ENCODE measurements at regions not wholly inside any gene's neighbourhood (a gene's known extent, or its start where the extent isn't known, plus 50 kb on each side); places are given as distances from the start of the nearest gene placed in this dataset.

DNA sequence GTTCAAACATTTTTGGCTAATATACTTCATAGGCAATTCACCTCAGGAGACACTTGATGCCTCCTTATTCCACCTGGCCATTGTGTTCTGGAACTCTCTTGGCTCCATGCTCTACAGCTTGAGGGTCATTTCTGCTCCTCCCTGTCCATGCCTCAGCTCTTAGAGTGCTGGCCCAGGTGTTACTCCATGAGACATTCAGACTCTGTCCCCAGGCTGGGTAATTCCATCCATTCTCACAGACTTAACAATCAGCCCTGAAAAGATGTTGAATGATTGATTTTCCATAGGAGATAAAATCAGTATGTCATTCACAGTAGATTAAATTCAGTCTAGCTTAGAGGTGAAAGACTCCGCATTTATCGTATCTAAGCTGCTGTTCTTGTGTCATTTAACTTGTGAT lies 168.6 kb upstream of the CWC22 start:
- no peak for DNase-seq (ENCODE audit: extremely low read depth in 1 of 2, low read depth in 1 of 2)

DNA sequence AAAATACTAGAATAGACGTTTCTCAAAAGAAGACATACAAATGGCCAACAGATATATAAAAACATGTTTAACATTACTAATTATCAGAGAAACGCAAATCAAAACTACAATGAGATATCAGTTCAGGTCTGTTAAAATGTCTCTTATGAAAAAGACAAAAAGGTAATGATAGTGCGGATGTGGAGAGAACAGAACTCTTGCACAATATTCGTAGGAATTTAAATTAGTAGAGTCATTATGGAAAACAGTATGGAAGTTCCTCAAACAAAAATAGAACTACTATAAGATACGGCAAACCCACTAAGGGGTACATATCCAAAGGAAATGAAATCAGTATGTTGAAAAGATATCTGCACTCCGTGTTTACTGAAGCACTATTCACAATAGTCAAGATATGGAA lies 167.5 kb upstream of the CWC22 start:
- no peak for DNase-seq (ENCODE audit: extremely low read depth in 1 of 2, low read depth in 1 of 2)

DNA sequence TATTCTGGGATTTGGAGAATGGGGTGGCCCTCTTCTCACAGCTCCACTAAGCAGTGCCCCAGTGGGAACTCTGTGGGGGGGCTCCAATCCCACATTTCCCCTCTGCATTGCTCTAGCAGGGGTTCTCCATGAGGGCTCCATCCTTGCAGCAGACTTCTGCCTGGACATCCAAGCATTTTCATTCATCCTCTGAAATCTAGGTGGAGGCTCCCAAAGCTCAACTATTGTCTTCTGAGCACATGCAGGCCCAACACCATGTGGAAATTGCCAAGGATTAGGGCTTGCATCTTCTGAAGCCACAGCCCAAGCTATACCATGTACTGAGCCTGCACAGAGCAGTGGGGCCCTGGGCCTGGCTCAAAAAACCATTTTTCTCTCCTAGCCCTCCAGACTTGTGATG lies 162.4 kb upstream of the CWC22 start:
- no peak for DNase-seq (ENCODE audit: extremely low read depth in 1 of 2, low read depth in 1 of 2)

DNA sequence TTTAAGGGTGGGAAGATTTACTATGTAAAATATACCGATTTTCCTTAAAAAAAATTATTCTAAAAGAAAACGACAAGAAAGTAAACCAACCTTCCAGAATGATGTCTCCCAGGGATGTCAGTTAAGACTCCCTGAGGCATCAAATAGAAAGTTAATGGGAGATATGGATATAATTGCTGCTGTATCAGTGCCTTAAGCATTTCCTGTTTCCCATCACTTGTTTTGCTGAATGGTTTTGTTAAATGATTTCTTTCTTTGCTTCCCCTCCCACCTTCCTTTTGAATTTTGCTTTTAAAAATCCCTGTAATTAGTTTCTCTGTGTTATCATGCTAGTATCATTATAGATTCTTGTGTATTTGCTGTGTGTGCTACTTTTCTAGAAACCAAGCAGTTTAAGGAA lies 154.3 kb upstream of the CWC22 start:
- no peak for DNase-seq (ENCODE audit: extremely low read depth in 1 of 2, low read depth in 1 of 2)

DNA sequence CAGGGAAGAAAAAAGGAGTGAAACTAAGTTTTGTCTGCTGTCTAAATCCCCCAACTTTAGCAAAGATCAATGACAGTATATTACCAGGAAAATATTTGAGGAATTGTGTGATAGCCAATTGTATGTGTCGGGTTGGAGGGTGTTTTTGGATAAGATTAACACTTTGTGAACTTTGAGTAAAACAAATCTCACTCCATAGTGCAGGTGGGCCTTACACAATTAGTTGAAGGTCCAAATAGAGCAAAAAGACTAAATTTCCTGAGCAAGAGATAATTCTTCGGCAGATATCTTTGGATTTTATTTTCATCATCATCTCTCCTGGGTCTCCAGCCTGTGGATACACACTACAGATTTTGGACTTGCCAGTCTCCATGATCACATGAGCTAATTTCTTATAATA lies 152.8 kb upstream of the CWC22 start:
- no peak for DNase-seq (ENCODE audit: extremely low read depth in 1 of 2, low read depth in 1 of 2)

DNA sequence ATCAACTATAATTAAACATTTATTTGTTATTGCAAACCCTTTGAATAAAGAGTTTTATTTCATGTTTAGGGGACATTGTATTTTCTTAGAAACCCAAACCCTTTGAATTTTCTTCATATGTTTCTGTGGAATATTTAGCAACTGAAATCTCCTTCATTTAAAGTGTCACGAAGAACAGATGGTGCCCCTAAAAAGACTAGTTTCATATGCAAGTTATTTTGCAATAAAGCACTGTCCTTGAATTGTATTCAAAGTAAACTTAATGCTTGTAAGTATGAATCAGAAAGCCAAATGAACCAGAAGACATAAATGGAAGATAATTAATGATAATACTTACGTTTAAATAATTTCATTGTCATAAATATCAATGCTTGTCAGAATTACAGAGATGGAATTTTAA lies 151.9 kb upstream of the CWC22 start:
- DNase-seq (ENCODE audit: extremely low read depth in 1 of 2, low read depth in 1 of 2) = no peak

DNA sequence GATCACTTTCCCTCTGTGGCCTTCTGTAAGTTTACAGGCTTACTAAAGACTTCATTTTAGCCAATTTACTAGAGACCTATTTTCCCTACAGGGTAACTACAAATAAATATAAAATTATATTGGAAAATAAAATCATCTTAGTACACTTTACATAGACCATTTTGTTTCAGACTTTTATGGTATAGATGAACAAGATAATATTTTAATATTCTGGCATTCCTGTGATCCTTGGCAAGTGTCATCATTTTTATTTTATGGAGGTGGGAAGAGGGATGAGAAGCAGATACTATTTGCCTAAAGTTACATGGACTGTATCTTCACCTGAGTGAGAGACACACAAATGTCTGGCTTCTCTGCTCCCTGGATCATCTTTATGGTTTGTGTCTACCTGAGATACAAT lies 149.6 kb upstream of the CWC22 start:
- no peak for DNase-seq (ENCODE audit: extremely low read depth in 1 of 2, low read depth in 1 of 2)

DNA sequence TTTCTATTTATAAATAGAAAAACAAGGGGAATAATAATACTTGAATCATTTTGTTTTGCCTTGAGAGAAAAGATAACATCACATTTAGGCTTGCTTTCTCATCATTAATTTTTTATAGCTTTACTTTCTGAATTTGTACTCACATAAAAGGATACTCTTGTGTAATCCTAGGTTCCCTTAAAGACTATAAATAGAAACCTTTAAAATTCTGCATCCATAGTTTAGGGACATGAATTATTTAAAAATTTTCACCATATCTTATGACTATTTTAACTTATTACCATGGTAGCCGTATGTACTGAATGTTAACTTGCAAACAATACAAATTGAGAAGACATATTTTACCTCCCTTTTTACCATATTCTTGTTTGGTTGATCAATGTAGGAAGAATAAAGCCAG lies 143.5 kb upstream of the CWC22 start:
- DNase-seq (ENCODE audit: extremely low read depth in 1 of 2, low read depth in 1 of 2) = no peak

DNA sequence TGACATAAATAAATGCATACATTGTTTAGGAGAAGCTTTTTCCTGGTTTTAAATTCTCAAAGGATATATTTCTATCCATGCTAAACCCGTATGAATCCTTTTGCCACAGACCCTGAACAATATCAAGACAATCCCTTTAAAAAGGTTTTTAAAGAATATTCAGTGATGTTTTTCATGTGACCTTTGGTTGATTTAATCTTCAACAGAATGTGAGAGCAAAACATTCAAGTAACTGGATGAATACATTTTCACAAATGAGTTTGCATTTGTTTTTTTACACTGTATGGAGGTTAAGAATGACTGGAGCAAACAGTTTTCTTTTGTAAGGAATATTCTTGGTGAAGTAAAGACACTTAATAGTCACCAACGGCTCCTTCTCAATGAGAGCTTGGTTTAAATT lies 139.4 kb upstream of the CWC22 start:
- no peak for DNase-seq (ENCODE audit: extremely low read depth in 1 of 2, low read depth in 1 of 2)

DNA sequence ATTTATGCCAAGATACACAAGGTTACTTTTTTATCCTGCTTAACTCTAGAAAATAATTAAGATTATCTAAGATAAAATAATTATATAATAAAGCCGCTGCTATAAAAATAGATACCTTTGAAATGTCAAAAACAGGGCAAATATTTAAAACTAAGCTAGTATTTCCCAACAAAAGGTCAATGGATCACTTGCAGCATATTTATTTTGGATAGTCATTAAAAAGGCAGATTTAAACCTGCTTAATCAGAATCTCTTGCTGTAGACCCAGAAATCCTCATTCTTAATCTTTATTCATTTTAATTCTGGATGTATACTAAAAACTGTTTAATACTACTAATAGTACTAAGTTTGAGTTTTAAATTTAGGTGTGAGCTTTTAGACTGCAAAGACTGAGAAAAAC lies 139.0 kb upstream of the CWC22 start:
- no peak for DNase-seq (ENCODE audit: extremely low read depth in 1 of 2, low read depth in 1 of 2)

DNA sequence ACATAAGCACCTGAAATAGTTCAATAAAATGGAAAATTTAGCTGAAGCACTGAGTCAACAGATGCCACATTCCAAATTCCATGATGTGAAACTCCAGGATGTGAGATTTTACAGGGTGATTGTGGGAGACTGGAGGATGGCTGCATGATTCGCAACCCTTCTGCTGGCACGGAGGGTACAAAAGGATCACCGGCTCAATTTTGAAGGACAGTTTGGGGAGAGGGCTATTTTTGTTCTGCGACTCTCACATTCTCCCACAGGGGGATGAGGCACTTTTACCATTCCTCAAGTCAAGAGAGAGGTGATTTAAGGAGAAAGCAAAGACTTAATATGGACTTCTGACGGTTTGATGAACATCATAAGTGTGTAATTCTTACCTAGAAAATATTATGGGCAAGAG lies 138.1 kb upstream of the CWC22 start:
- no peak for DNase-seq (ENCODE audit: extremely low read depth in 1 of 2, low read depth in 1 of 2)

DNA sequence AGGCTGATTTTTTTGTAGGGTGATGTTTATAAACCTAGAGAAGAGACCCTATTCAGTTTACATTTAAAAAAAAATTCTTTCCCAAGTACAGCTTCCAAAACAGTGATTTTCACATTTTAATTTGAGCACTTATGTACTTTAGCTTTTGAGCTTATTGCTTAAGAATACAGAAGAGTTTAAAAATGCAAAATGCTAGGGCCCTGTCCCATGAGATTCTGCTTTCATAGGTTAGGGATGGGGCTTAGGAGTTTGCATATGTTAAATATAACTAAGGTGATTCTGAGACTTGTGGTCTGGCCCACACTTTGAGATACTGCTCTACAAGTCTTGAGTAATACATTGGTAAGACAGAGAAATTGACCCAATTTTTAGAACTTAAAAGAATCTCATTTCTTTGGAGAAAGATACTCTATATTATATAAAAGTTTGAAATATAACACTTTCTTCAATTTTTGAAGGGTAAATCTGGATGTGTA lies 137.3 kb upstream of the CWC22 start:
- DNase-seq (ENCODE audit: extremely low read depth in 1 of 2, low read depth in 1 of 2) = no peak

DNA sequence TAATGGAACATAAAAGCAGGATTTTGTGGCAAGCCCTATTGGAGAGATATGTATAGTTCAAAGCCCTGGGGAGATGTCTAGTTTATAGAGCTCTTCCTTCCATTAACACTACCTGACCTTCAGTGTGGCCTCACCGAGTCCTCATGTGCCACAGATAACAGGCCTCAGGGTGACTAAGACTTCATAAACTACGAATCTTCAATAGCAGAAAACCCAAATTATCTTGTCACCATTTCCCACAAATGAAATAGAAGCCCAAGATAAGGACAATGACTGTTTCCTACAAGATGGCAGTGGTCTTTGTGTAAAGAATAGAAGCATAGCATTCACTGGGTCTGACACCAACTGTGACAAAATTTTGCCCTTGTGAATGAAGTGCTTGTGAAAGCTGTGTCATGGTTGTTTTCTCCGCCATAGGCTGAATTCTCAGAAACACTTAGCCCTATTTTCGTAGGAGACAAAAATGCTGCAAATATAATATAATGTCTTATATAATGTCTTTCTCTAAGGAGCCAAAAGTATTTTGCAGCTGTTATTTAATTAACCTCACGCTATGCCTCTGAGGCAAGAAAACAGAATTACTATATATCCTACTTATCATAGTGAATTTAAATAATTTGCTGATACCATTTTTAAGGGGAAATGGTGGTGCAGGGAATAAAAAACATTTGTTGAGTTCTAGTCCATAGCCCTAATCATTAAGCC lies 136.7 kb upstream of the CWC22 start:
- DNase-seq (ENCODE audit: extremely low read depth in 1 of 2, low read depth in 1 of 2) = no peak

DNA sequence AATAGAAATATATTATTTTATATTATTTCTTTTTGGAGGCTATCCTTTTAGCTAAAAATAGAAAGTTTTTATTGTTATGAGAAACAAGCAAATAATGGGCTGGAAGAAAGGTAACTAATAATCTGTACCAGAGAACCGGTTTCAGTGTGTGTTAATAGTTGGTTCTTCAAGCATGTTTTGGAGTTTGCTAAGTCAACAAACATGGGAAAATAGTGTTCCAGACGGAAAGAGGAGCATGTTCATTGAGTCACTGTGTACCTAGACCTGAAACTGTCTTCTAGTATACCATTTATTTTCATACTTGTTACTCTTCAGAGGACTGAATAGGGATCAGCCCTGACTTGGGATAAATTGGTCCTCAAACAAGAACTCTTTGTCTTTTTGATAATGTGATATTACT lies 134.5 kb upstream of the CWC22 start:
- no peak for DNase-seq (ENCODE audit: extremely low read depth in 1 of 2, low read depth in 1 of 2)

DNA sequence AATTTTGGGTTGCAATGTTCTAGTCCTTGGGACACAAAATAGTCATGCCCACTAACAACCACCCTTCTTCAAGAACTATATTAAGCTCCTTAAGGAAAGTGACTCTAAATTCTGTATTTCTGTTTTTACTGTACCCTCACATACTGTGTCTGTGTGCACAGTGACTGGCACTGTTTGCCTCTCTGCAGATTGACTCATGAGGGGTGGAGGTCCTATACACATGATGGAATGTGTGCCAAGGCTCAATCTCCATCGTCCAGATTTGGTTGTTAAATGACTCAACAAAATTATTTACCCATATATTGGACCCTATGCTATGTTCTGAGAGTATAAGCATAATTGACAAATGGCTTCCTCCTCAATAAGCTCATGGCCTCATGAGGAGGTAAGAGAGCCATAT lies 126.6 kb upstream of the CWC22 start:
- DNase-seq (ENCODE audit: extremely low read depth in 1 of 2, low read depth in 1 of 2) = no peak

DNA sequence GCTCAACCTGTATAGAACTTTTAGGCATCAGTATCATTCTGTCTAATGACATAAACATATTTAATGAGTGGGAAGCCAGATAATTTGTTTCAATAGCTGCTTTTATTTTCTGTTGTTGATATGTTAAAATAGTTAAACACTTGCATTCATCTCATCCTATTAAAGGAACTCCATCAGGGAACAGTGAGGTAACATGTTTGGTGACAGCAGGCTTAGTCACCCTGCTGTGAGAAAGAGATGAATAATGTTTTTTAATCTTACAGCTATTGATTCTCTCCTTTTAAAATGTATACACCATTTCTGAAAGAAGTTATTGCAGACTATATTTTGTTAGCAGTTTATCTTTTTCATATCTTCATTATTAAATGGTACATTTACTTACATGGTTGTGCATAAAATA lies 123.3 kb upstream of the CWC22 start:
- DNase-seq (ENCODE audit: extremely low read depth in 1 of 2, low read depth in 1 of 2) = no peak

DNA sequence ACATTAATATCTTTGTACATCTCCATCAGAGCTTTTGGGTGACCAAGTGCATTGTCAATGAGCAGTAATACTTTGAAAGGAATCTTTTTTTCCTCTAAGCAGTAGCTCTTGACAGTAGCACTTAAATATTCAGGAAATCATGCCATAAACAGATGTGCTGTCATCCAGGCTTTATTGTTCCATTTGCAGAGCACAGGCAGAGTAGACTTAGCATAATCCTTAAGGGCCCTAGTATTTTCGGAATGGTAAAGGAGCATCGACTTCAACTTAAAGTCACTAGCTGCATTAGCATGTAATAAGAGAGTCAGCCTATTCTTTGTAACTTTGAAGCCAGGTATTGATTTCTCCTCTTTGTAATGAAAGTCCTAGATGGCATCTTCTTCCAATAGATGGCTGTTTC lies 121.8 kb upstream of the CWC22 start:
- no peak for DNase-seq (ENCODE audit: extremely low read depth in 1 of 2, low read depth in 1 of 2)

DNA sequence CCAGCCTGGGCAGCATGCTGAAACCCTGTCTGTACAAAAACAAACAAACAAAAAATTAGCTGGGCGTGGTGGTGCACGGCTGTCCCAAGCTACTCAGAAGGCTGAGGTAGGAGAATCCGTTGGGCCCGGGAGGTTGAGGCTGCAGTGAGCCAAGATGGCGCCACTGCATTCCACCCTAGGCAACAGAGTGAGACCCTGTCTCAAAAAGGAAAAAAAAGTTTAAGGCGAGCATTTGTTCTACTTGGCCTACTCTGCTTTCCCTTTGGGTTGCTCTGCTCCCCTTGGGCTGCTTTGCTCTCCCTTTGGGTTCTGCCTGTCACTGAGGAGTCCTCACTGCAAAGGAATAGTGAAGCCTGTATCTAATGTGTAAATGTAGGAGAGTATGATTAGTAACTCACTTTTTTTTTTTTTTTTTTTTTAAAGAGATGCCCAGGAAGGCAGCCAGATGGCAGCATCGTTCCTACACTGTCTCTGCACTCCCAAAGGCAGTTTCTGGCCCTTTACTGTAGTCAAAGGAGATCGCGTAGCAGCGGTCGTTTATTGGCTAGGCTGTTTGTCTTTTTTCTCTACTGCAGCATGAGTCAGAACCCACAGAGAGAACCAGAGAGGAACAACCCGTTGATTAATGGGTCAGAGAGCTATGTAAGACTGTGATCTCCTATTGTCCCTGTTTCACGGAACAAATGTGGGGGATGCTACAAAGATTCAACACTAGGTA lies 118.3 kb upstream of the CWC22 start:
- peak in 1 of 2 donors; percentile 24 for DNase-seq (ENCODE audit: extremely low read depth in 1 of 2, low read depth in 1 of 2)

DNA sequence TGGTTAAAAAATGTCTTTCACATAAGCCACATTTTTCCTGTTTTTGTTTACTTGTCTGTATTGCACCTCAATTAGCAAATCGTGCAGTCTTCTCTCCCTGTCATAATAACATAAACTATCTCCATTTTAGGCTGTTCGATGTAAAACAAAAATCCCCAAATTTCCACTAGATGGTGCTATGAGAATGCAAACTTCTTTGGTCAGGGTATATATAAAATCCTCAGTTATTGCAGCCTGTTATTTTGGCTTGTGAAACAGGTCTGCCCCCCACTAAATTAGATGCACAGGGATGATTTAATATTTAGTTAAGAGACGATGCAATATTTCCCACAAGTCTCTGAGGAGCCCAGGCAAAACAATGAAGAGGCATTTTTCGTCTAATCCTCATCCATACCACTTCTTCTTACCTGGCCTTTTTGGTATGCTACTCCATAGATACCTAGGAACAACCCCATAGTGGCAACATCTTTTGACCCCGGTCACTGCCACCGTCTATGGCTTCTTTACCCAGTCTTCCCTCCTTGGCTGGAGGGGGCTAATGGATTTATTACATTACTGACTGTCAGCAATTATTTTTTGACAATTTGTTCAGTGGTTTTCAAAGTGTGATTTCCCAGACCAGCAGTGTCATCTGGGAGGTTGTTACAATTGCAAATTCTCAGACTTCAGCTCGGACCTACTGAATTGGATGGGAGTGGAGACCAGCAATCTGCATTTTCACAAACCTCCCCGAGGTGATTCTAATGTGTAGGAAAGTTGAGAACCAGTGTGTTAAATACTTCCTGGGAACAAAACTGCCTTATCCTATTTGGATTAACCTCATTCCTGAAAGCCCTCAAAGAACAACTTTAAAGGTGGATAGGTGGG lies 117.4 kb upstream of the CWC22 start:
- no peak for DNase-seq (ENCODE audit: extremely low read depth in 1 of 2, low read depth in 1 of 2)

DNA sequence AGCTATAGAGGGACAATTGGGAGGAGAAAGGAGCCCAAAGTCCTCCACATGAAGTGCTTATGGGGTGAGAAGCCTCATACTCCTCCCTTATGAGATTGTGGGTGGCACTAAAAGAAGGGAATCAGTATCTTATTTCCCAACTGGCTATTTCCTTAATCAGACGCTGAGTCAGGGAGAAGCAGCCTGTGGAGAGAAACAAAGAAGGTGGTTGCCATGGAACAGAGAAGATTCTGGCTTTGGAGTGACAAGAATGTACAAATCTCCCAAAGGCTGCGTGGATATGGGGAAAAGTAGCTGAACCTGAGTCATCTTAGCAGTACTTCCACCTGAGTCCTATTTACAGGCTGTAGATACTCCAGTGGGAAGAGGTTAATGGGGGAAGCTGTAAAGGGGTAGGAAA lies 115.8 kb upstream of the CWC22 start:
- DNase-seq (ENCODE audit: extremely low read depth in 1 of 2, low read depth in 1 of 2) = no peak

DNA sequence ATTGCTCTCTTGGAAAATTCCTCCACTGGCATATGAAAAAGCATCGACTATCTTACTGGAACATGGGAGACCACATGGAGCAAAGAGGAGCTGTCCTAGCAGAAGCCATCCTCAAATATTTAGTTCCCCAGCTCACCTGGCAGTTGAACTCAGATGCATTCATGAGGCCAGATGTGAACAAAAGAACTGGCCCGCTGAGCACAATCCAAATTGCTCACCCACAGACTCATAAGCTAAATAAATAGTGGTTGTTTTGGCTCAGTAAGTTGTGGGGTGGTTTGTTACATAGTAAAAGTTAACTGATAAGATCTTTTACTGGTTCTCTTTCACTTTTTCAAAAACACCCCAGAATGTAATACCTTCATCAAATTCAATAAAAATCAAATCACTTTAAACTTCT lies 108.6 kb upstream of the CWC22 start:
- no peak for DNase-seq (ENCODE audit: extremely low read depth in 1 of 2, low read depth in 1 of 2)

DNA sequence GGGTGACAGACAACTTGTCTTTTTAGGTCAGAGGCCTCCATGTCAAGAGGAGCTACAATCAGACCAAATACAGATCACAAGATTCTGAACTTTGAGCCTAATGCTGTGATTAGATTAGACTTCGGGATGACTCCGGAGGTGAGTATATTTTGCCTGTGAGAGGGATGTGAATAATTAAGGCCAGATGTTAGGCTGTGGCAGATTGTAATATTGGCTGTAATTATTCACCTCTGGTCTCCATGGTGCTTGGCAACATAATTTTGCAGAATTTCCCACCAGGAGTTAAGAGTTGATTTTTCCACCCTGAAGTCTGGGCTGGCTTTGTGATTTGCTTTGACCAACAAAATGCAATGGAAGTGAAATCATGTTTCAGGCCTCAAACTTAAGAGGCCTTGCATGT lies 108.2 kb upstream of the CWC22 start:
- DNase-seq (ENCODE audit: extremely low read depth in 1 of 2, low read depth in 1 of 2) = no peak
